ENCODE measurements at regions not wholly inside any gene's neighbourhood (a gene's known extent, or its start where the extent isn't known, plus 50 kb on each side); places are given as distances from the start of the nearest gene placed in this dataset.

DNA sequence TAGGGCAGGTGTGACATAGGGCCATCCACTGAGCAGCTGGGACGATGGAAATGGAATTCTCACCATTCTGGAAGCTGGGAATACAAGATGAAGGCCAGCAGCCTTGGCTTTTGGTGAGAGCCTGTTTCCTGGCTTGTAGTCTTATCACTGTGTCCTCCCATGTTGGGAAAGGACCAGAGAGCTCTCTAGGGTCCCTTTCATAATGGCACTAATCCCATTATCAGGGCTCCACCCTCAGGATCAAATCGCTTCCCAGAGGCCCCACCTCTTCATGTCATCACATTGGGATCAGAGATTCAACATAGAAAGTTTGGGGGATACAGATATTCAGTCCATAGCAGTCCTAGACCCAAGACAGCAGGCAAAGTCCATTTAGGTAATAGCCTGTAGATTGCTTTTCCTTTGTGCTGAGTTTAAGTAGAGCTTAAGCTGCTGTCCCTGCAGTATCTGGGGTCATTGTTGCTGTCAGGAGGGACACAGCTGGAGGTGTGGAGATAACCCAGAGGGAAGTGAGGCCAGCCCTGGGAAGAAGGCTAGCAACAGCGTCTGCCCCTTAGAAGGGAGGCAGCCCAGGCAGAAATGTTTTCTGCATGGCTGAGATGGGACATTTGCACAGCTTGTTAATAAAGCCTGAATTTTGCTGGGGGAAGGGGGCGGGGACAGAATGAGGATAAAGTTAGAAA, 136.5 kb upstream of the GPR12 start:
- Histone ChIP-seq H3K27ac (ENCODE audit: control insufficient read depth, insufficient read depth) (no peak overlapping the region), H3K27me3 (replicated peaks in 1 of 2; ENCODE audit: control insufficient read depth in 2 of 2, insufficient read depth in 2 of 2, low read length in 1 of 2) (peaks cover 2 to 4% of the 10 kb centered on the region in 2 experiments; a peak in 2 of 4 replicates), H3K79me2 (ENCODE audit: control insufficient read depth, insufficient read depth, low read length) (no peaks in the 10 kb centered on the region), H3K9me3 (replicated peaks; ENCODE audit: control insufficient read depth, insufficient read depth, low read length) (no peaks in the 10 kb centered on the region), H4K20me1 (ENCODE audit: control insufficient read depth, insufficient read depth) (no peaks in the 10 kb centered on the region), H3K4me1 (ENCODE audit: control insufficient read depth, insufficient read depth, low read length) (no peaks in the 10 kb centered on the region), H2AFZ (ENCODE audit: control insufficient read depth, low read depth, low read length) (no peak overlapping the region), H3K9ac (ENCODE audit: control insufficient read depth, insufficient read depth, low read length) (no peak overlapping the region), H3K4me2 (ENCODE audit: control insufficient read depth, insufficient read depth) (no peak overlapping the region), H3K4me3 (no peak overlapping the region), H3K36me3 (ENCODE audit: control insufficient read depth in 2 of 2, insufficient read depth in 2 of 2, low read length in 1 of 2) (no peaks in the 10 kb centered on the region)
- CTCF ChIA-PET: no interaction called here
- no peak for DNase-seq (ENCODE audit: low read depth, low spot score)
- POLR2A ChIA-PET: no interaction called here
- 0% methylated on average over 4 of the region's 4 CpGs for WGBS (ENCODE audit: insufficient coverage, insufficient replicate concordance, low lambda C conversion rate, missing lambda C conversion rate)
- RAD21 ChIA-PET (ENCODE audit: unreplicated experiment): no interaction called here
- in situ Hi-C loops (cut with MboI): no loop called here
- SMC1A ChIA-PET (ENCODE audit: uncharacterized antibody, unreplicated experiment): no interaction called here
- FAIRE-seq: no peak
- intact Hi-C loops (cut with micrococcal nuclease; ENCODE audit: unreplicated experiment): no loop called here
- no peak for ATAC-seq
- BruUV-seq (replicated peaks): no TSS peak
- TF ChIP-seq IRF4 (IDR thresholded peaks at IDR 0.05; ENCODE audit: low read depth, low read length) (no peak), ZNF622 (IDR thresholded peaks at IDR 0.05) (no peak), POLR2AphosphoS2 (IDR thresholded peaks at IDR 0.05; ENCODE audit: low read depth, low read length) (no peak), RBBP5 (conservative IDR thresholded peaks at IDR 0.05) (no peak), NR2C1 (IDR thresholded peaks at IDR 0.05) (no peak), ATF3 (IDR thresholded peaks at IDR 0.05; ENCODE audit: borderline replicate concordance, extremely low read depth, low read depth, low read length) (no peak), HDGF (IDR thresholded peaks at IDR 0.05) (no peak)
- TF ChIP-seq, protein P1, sequence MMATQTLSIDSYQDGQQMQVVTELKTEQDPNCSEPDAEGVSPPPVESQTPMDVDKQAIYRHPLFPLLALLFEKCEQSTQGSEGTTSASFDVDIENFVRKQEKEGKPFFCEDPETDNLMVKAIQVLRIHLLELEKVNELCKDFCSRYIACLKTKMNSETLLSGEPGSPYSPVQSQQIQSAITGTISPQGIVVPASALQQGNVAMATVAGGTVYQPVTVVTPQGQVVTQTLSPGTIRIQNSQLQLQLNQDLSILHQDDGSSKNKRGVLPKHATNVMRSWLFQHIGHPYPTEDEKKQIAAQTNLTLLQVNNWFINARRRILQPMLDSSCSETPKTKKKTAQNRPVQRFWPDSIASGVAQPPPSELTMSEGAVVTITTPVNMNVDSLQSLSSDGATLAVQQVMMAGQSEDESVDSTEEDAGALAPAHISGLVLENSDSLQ (IDR thresholded peaks at IDR 0.05): no peak

Measured in GM12878 (cell line).